ENCODE measurements at regions not wholly inside any gene's neighbourhood (a gene's known extent, or its start where the extent isn't known, plus 50 kb on each side); places are given as distances from the start of the nearest gene placed in this dataset.
"Not testable (repeated sequence)": the region's sequence is repeated elsewhere in the genome, so short reads cannot be mapped to it uniquely, and the experiment has no call there.

DNA sequence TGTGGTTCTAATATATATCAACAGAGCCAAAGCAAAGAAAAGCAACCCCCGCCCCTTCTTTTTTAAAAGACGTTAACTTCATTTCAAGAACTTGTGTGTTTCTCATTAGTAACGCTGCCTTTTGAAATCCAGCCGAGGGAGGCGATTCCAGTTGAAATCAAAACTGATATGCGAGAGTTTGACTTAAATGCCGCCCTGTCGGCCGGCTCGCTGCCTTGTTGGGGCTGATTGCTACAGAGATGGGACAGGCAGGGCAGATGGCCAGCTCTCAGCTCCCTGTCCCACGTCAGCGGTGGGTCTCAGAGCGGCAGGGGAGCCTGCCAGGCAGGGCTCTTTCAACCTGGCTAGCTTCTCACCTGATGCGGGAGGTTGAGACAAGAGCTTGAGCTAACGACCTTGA is 51.9 kb upstream of the ALX4 start:
- no peak for DNase-seq (ENCODE audit: low read depth)

DNA sequence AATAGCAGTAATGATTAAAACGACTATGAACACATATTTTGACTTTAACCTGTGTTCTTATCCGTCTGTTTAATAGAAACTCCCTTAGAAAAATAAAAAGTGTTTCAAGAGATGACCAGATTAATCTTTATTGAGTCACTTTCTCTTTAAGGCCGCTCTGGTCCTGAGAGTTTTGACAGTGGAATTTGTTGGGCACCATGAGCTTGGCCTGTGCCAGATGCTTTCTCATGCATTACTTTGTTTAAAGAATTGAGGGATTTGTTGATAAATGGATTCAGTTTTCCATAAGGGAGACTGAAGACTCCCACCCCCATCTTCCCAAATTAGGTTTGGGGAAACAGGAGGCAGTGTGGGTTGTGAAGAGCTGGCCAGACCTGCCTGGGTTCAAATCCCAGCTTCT is 53.2 kb upstream of the ALX4 start:
- DNase-seq (ENCODE audit: low read depth), result no peak

DNA sequence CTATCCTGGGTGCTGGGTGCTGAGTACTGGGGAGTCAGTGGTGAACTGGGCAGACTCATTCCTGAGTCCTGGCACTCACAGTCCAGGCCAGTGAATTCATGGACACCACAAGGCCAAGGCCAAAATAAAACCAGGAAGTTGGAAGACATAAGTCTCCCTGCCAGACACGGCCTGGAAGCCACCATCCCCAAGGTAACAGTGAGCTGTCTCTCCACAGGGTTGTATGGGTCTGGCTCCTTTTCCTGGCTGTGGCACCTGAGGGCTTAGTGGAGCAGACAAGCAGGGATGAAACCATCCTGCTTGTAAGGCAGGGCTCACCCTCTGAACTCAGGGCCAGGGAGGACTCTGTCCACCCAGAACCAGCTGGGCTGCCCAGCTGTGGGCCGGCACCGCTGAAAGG is 54.7 kb upstream of the ALX4 start:
- DNase-seq (ENCODE audit: low read depth), result no peak

DNA sequence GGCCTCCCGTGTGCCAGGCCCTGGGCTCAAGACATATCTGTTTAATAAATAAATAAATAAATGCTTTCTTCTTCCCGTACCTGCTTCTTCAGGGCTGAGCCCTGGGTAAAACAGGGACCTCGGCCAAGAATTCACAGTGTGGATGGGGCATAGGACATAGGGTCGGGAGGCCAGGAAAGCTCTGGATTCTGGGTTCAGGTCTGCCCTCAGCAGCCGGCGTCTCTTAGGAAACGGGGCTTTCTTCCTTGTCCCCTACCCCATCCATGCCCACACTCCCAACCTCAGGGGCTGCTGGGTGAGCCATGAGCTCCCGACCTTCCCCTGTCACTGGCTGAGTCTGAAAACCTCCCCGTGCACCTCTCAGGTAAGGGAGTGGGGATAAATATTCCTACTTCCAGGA is 55.7 kb upstream of the ALX4 start:
- DNase-seq (ENCODE audit: low read depth), result no peak

DNA sequence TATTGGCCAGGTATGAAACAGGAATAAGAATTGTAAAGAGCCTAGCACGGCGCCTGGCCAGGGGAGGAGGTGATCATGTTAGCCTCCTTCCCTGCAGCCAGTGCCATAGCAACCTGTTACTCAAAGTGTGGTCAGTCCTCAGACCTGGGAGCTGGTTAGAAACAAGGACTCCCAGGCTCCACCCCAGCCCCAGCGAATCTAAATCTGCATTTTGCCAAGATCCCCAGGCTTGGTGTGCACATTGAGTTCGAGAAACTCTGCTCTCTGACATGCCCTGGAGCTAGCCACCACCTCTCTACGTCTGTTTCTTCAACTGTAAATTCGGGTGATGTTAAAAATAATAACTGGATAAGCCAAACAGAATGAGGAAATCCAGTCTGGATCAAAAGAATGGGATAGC is 56.1 kb upstream of the ALX4 start:
- DNase-seq (ENCODE audit: low read depth), result no peak

DNA sequence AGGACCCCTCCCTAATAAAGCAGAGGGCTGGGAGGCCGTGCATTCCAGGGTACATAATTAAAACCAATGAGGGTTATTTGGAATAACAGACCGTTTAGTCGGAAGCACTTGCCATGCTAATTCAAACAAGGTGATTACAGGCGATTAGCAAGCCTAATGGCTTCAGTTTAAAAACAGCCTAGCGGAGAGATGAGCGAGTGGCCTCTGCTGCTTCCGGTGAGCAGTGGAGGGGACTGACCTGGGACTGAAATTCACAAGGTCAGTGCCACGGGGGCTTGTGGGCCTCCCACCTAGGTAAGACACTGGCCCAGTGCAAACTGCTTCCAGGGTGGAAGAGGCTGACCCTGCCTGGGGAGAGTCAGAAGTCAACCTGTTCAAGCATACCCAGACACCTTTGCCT is 56.8 kb upstream of the ALX4 start:
- DNase-seq (ENCODE audit: low read depth), result no peak

DNA sequence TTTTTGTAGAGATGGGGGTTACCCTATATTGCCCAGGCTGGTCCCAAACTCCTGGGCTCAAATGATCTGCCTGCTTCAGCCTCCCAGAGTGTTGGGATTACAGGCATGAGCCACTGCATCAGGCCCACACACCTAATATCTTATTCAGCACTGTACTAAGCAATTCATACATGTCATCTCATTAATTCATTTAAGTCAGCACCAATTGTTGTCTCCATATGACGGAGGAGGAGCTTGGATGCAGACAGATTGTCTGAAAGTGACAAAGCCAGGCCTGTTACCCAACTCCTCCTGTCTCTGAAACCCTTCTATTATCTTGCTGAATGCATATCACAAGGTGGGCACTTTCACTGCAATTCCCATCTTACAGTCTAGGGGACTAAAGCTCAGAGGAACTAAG is 57.5 kb upstream of the ALX4 start:
- DNase-seq (ENCODE audit: low read depth), result no peak

DNA sequence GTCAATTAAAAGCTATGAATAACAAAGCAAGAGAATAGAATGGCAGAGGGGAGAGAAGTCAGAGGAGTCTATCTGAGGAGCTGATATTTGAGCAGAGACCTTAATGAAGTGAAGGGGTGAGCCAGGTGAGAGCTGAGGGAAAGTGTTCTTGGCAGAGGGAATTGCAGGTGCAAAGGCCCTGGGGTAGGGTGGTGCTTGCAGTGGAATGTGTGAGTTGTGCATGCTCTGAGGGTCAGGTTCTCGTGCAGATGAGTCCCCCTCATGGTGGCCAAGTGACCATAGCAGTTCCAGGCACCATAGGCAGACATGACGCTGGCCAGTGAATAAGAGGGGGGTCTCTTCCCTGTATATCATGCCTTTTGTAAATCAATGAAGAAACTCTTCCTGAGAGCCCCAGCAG is 58.9 kb upstream of the ALX4 start:
- no peak for DNase-seq (ENCODE audit: low read depth)

DNA sequence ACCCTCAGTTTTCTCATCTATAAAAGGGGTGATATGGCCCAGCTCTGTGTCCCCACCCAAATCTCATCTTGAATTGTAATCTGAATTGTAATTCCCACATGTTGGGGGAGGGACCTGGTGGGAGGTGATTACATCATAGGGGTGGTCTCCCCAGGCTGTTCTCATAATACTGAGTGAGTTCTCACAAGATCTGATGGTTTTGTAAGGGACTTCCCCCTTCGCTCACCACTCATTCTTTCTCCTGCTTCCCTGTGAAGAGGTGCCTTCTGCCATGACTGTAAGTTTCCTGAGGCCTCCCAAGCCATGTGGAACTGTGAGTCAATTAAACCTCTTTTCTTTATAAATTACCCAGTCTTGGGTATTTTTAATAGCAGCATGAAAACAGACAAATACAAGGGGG is 61.1 kb upstream of the ALX4 start:
- not testable (repeated sequence) for DNase-seq (ENCODE audit: low read depth)

DNA sequence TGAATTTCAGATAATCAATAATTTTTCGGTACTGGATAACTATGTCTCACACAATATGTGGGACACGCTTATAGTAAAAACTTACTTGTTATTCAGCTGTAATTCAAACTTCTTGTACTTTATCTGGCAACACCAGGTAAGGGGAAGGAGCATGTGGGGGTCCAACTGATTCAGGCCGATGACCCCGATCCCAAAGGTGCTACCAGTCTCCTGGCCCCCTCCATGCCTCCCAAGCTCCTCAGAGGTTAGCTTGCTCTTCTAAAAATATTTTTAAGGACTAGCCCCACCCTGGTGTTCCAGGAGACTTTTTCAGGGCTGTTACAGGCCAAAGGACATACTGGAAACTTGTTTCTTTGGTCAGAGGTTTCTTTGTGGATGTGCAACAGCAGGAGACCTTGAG is 61.8 kb upstream of the ALX4 start:
- no peak for DNase-seq (ENCODE audit: low read depth)

DNA sequence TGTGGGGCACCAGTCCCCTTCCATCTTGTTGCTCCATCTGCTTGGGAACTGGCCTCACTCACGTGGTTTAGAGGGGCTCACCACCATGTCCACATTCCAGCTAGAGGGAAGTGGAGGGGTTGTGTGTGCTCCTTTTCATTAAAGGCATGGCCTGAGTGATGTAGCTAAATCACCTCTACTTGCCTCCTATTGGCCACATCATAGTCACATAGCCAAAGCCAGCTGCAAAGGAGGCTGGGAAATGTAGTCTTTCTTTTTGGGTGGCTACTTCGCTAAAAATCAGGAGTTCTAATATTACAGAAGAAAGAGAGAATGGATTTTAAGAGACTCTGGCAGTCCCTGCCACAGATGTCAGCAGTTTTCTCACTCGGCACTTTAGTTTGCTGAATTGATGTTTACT is 63.0 kb upstream of the ALX4 start:
- DNase-seq (ENCODE audit: low read depth), result no peak

DNA sequence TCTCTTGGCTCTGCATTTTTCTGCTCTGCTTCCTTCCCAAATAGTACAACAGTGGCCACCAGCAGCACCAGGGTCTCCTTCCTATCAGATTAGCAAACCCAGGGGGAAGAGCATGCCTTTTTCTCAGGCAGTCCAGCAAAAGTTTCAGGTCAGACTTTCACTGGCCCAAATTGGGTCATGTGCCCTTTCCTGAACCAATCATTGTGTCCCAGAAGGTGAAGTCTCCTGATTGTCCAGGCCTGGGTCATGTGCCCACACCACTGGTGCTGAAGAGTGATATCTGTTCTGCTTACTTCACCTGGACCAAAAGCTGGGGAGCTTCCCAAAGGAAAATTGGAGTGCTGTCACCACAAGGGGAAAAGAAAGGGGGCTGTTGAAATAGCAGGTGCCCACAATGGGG is 64.1 kb upstream of the ALX4 start:
- no peak for DNase-seq (ENCODE audit: low read depth)

DNA sequence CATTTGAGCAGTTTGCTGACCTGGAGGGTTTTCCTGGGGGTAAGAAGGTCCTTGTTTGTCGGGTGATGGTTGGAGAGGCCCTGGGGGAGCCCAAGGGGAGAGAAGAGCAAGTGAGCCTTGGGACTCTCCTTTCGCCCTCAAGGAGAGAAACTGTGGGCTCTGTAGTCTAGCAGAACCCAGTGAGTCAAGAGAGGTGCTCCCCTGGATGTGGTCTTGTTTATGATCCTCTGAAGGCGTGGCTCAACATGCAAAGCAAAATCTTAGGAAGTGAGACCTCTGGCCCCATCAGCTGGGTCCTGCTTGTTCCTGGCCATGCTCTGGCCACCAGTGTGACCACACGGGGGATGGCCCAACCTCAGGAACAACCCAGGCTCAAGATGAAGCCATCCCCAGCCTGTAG is 66.5 kb upstream of the ALX4 start:
- DNase-seq (ENCODE audit: low read depth), result no peak

DNA sequence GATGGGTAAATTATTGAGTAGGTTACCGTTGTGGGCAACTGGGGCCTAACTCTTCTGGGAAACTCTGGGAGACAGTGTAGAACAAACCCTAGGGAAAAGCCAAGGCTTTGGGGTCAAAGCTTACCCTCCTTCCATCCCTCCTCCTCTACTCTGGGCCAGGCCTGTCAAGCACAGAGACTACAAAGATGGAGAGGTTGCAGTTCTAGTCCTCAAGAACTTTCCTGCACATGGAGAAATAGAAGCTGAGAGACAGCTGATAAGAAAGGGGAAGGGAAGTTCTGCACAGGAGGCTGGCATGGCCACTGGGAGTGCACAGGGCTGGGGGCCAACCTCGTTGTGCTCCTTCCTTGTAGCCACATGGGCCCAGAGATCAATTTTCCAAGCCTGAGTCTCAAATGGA is 67.2 kb upstream of the ALX4 start:
- DNase-seq (ENCODE audit: low read depth), result no peak

DNA sequence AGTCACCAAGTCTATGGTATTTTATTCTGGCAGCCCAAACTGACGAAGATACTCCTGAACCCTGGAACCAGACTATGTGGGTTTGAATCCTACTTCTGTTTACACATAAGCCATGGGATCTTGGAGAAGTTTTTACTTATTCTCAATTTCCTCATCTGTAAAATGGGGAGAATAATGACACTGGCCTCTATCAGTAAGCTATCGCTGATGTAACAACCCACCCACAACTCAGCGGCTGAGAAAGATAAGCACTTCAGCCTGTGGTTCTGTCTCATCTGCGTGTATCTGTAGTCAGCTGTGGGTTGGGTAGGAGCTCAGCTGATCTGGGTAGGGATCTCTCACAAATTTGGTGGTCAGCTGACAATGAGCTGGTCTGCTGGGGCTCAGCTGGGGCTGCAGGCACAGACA is 68.0 kb upstream of the ALX4 start:
- DNase-seq (ENCODE audit: low read depth), result no peak

DNA sequence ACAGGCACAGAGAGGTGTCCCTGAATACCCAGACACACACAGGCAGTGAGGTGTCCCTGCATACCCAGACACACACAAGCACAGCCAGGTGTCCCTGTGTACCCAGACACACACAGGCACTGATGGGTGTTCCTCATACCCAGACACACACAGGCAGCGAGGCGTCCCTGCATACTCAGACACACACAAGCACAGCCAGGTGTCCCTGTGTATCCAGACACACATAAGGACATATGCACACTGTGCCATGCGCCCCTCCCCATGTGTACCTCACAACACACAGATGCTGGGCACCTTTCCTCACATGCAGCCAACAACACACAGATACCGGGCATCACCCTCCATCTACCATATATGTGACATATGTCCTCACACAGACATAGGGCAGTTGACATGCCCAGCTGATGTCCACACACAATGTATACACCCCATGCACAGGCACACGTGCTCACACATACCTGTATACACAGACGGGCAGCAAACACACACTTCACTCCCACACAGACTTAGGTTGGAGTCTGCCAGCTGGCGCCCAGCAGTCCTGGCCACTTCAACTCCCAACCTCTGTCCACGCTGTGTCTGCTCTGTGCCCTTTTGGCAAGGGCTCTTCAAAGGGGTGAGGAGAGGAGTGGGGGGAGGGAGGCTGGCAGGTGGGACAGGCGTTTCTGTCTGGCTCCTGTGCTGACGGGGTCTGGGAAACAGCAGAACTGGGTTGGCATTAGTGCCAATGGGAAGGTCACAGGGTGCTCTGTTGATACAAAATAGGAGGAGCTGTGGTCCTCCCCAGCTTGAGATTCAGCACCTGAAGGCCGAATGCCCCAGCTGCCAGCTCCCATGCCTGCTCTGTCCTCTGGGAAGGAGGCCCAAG is 69.4 kb upstream of the ALX4 start:
- no peak for DNase-seq (ENCODE audit: low read depth)

DNA sequence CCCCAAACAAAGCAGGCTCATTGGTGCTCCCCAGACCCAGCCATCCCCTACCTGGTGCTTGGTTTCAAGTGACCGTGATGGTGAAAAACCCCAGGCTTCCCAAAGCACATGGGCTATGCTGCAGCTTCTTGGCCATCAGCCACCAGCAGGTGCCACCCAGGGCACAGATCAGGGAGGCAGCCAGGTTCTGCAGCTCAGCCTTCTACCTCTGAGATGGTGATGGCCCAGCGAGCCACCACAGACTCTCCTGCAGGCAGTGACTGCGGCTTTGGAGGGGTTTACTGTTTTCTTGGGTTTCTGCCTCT is 70.0 kb upstream of the ALX4 start:
- no peak for DNase-seq (ENCODE audit: low read depth)

DNA sequence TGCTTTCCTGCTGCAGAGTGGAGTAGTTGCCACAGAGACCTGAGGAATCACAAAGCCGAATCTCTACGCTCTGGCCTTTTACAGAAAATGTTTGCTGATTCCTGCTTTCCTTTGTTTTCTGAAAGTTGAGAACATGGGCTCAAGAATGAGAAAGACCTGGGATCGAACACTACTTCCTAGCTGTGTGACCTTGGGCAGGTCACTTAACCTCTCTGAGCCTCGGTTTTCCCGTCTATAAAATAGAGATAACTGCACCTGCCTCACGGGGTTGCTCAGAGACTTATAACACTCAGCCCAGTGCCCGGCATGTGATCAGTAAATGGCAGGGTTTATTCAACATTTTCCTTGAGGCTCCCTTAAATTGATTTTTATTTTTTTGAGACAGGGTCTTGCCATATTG is 70.9 kb upstream of the ALX4 start:
- DNase-seq (ENCODE audit: low read depth), result no peak

DNA sequence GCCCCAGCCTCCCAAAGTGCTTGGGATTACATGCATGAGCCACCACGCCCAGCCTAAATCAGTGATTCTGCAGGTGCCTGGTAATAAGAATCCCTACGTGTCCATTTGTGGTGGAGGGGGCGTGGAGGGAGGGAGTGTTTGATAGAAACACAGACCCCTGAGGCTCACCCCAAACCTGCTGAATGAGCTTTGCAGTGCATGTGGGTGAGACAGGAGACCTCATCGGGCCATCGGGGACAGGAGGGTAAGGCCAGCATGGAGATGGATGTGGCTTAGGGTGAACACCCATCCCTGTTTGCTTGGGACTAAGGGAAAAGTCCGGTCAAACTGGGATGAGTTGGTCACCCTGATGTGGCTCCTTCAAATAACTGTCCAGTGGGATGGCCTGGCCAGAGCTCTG is 71.3 kb upstream of the ALX4 start:
- DNase-seq (ENCODE audit: low read depth), result no peak

DNA sequence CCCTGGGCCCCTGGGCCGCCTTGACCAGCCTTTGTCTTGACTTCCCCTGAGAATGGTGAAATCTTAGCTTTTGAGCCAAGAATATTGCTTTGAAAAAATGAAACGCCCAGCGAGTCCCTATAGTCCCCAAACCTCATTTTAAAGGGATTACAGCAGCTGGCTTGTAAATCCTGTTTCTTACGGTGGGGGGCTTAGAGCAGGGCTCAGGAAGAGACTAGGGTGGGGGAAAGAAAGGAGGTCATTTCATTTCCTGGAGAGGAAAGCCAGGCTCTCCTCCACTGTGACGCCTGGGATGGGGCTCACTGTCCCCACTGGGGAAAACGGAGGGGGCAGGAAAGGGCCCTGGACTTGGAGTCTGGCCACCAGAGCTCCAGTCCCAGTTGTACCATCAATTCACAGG is 72.2 kb upstream of the ALX4 start:
- DNase-seq (ENCODE audit: low read depth), result no peak

DNA sequence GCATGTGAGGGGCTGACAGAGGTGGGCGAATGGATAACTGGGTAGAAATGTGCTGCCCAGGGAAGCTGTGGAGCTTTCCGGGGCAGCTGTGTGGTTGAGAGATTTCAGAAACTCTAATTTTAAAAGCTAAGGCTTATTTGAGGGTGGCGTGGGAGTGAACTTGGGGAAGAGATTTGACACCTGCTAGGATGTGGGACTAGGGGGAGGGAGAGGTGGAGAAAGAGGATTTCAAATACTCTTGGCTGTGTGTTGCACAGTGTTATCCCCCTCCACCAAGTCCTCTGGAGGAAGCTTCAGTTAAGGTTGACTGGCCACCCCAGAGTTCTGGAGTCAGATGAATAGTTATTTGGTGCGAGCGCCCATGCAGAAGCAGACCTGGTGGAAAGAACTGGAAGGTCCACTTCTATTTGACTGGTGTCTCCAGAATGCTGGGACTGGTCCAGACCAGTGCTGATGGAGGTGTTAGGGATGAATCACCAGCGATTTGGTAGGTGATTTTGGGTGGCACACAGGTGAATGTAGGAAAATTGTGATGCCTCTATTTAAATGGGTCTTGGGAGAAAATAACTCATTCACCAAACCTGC is 72.8 kb upstream of the ALX4 start:
- no peak for DNase-seq (ENCODE audit: low read depth)

DNA sequence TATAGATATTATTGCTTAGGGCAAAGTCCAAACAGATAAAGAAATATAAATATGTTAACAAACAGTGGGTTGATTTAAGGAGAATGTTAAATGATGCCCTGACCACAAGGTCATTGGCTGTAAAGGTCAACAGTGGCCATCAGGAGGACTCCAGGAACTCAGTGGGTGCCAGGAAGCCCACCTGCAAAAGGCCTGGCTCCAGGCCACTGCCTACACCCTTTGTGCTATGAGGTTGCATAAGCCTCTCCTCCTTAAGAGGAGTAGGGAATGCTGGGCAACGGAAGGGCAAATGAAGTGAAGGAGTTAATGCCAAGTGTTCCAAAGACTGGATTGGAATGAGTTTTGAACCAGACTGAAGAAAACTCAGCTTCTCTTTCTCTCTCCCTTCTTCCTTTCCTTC is 73.3 kb upstream of the ALX4 start:
- no peak for DNase-seq (ENCODE audit: low read depth)

DNA sequence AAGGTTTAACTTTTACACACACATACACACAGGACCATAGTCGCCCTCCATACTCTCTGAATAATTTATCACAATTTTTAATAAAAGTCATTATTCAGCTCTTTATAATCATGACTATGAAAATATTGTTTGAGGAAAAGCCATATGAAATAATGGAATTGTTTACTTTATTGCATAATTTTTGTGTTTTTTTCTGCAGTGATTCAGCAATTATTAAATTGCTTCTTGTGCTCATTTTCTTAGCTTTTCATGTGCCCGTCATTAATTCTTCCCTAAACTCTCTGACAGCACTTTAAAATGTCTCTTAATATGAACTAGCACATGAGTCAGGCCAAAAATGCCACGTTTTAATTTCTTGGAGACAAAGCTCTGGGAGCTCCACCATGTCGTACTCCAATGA is 77.5 kb upstream of the ALX4 start:
- no peak for DNase-seq (ENCODE audit: low read depth)

DNA sequence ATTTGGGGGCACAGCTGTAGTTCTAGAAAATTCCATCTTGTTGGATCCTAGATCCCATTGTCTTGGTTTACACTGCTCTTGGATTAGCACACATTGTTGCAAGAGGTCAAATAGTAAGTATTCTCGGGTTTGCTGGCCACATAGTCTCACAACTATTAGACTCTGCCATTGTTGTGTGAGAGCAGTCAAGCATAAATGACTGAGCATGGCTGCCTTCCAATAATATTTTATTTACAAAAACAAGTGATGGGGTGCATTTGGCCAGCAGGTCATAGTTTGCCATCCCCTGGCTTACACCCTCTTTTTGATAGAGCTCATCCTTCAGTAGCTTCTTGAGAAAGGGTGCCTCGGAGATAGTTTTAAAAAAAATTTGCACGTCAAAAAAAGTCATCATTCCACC is 77.9 kb upstream of the ALX4 start:
- DNase-seq (ENCODE audit: low read depth), result no peak
